Erythroblast (primary cell): ENCODE measurements at regions not wholly inside any gene's neighbourhood (a gene's known extent, or its start where the extent isn't known, plus 50 kb on each side); places are given as distances from the start of the nearest gene placed in this dataset.
"Not testable (repeated sequence)": the region's sequence is repeated elsewhere in the genome, so short reads cannot be mapped to it uniquely, and the experiment has no call there.

Experiments
- GATA1 ChIP-seq: IDR thresholded peaks from 2 replicates; pipeline ENCODE4 v1.6.1; 2011; ENCODE audit warnings: low read depth, mild to moderate bottlenecking, control low read depth, low read length, moderate library complexity
- POLR2A ChIP-seq: IDR thresholded peaks from 2 replicates; pipeline ENCODE4 v1.6.1; 2011; ENCODE audit warnings: mild to moderate bottlenecking, low read length

DNA sequence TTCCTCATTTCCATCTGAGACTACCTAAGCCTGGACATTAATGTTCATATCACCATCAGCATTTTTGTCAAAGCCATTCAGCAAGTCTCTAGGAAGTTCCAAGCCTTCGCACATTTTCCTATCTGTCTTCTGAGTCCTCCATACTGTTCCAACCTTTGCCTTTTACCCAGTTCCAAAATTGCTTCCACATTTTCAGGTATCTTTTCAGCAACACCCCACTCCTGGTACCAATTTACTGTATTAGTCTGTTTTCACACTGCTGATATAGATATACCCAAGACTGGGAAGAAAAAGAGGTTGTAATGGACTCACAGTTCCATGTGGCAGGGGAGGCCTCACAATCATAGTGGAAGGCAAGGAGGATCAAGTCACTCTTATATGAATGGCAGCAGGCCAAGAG, 626.7 kb upstream of the GJE1 start:
- not testable (repeated sequence) for TF ChIP-seq POLR2A, GATA1
